Astrocyte of the cerebellum (primary cell): ENCODE measurements at regions not wholly inside any gene's neighbourhood (a gene's known extent, or its start where the extent isn't known, plus 50 kb on each side); places are given as distances from the start of the nearest gene placed in this dataset.

Experiments
- DNase-seq: peaks from one replicate; pipeline ENCODE4 v3.0.0-alpha.2; 2011; ENCODE audit warnings: low read depth
- H3K4me3 ChIP-seq: 2 replicates; pipeline ENCODE4 v1.5.1; 2011; ENCODE audit warnings: mild to moderate bottlenecking, low read depth, low read length, moderate library complexity
- in situ Hi-C: cut with HindIII; loops from 2 replicates; pipeline ENCODE4 v1.10.0; 2017; ENCODE audit warnings: low sequenced_read_pairs
- TF ChIP-seq, protein P1 (sequence below): IDR thresholded peaks from 2 replicates; pipeline ENCODE4 v1.5.1; 2012; ENCODE audit warnings: low read length, low read depth, moderate library complexity, mild to moderate bottlenecking; ENCODE audit errors: missing control alignments

DNA sequence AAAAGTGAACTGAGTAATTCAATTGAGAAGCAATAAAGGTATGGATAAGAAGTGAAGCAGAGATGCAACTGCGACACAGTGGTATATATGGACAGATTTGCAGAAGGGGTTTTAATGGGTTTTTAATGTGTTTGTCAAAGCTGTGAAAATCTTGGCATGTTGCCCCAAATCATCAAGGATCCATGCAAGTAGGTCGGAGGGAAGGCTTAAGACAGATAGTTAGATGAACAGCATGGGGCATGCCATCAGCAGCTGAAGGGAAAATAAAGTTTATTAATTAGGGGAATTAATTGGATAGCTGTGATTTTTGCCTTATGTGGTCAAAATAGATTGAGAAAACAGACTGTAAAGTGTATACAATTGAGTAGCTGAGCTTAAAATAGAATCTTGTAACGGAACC, 840.1 kb downstream of the JRKL start:
- no peak for DNase-seq
- in situ Hi-C loops, result no loop called here
- TF ChIP-seq, protein P1, sequence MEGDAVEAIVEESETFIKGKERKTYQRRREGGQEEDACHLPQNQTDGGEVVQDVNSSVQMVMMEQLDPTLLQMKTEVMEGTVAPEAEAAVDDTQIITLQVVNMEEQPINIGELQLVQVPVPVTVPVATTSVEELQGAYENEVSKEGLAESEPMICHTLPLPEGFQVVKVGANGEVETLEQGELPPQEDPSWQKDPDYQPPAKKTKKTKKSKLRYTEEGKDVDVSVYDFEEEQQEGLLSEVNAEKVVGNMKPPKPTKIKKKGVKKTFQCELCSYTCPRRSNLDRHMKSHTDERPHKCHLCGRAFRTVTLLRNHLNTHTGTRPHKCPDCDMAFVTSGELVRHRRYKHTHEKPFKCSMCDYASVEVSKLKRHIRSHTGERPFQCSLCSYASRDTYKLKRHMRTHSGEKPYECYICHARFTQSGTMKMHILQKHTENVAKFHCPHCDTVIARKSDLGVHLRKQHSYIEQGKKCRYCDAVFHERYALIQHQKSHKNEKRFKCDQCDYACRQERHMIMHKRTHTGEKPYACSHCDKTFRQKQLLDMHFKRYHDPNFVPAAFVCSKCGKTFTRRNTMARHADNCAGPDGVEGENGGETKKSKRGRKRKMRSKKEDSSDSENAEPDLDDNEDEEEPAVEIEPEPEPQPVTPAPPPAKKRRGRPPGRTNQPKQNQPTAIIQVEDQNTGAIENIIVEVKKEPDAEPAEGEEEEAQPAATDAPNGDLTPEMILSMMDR, result no peak
- no peak overlapping the region for H3K4me3 ChIP-seq

DNA sequence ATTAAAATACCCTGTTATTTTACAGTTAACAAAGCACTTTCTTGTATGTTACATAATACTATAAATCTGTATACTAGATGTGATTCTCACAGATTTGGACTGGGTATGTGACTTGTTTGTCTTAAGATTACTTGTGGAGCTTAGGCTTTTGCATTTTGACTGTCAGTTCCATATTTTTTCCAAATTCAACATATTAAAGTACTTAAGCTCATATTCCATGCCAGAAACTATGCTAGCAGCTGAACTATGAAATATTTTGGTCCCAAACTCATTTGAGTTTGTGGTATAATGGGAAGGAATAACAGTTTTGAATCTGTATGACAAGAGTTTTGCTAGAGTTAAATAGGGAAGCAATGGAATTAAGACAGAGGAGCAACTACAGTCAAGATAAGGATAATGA, 841.4 kb downstream of the JRKL start:
- in situ Hi-C loops, result no loop called here
- TF ChIP-seq, protein P1, result no peak
- DNase-seq, result no peak
- no peak overlapping the region for H3K4me3 ChIP-seq

DNA sequence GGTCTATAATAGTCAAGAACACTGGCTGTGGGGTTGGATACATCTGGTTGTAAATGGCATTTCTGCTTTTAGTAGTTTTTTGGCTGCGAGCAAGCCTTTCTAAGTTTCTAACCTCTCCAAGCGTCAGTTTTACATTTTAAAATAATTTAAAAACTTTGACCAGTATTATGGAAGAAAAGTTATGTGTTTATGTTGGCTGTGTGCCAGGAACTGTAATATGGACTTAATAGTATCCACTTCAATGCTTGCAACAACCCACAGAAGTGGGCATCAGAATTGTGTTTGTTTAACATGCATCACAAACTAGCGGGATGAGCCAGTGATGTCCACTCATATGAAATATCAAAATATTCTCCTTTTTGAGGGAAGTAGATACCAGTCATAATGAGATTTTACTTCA, 844.2 kb downstream of the JRKL start:
- H3K4me3 ChIP-seq, result no peak overlapping the region
- DNase-seq, result peak; percentile 1
- TF ChIP-seq, protein P1, result no peak
- in situ Hi-C loops, result no loop called here

DNA sequence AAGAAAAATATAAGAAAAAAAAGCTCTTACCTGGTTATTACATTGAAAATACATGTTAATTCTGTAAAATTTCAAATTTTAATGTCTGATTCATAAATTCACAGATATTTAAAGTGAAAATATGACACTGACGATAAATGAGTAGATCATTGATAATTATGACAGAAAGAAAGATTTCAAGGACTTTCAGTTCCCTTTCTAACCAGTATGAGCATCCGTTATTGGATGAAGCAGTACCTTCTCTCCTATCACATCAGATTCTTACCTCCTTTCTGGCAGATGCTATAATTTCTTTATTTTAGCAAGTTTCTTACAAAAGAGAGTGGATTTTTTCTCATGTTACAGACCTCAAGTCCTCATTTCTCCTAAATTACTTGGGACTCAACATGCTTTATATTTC, 847.3 kb downstream of the JRKL start:
- in situ Hi-C loops, result no loop called here
- no peak for DNase-seq
- TF ChIP-seq, protein P1, result no peak
- H3K4me3 ChIP-seq, result no peak overlapping the region

DNA sequence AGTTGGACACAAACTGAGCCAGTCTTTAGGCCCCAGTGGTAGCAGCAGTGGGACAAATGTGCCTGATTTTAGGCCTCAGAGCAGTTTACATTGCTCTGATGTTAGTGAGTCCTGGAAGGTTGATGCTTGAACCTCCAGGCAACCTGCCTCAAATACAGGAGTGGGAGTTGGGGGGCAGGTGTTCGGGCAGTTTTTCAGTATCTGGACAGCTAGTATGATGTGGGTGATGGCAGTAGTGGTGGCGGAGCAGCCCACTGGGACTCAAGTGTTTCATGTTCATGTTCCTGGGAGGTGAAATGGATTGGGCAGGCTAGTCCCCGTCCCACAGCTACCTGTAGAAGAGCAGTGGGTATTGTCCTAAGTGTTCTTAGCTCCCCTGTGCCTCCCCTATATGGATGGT, 857.8 kb downstream of the JRKL start:
- no peak for DNase-seq
- in situ Hi-C loops, result no loop called here
- H3K4me3 ChIP-seq, result no peak overlapping the region
- TF ChIP-seq, protein P1, result no peak

DNA sequence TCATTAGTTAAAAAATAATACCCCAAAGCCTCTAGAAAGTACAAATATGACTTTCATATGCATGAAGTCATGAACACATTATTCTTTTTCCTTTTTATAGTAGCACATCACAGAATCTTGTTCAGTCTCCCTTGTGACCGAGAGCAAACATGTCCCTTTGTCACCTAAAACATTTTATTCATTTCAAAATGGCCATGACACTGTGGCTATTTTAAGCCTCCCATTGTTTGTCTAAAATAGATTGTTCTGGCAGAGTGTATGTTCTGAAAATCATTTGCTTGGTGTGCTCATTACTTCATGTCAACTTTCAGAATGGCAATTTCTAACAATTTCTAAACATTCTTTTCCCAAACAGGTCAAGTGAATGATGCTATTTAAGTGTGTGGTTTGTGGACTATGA, 865.0 kb downstream of the JRKL start:
- no peak overlapping the region for H3K4me3 ChIP-seq
- in situ Hi-C loops, result no loop called here
- no peak for DNase-seq
- TF ChIP-seq, protein P1, result no peak

DNA sequence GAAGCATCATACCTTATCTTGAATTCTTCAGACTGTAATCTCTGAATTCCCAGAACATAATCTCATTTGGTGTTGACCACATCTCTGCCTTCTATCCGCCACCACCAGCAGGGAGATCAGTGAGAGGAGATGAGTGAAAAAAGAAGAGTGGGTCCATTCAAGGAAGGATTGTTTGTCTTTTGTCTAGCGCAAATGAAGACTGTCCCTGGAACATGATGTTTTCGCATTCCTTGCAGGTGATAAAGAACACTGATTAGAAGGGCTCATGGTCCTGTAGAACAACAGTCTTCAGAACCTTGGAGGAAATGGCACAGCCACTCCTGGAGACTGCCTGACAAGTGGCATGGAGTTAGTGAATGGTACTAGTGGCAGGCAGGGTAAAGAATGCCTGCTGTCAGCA, 869.6 kb downstream of the JRKL start:
- in situ Hi-C loops, result no loop called here

More for the DNA sequence above, 869.6 kb downstream of the JRKL start:
- no peak overlapping the region for H3K4me3 ChIP-seq
- TF ChIP-seq, protein P1, result no peak
- no peak for DNase-seq
